ENCODE measurements at regions not wholly inside any gene's neighbourhood (a gene's known extent, or its start where the extent isn't known, plus 50 kb on each side); places are given as distances from the start of the nearest gene placed in this dataset.

DNA sequence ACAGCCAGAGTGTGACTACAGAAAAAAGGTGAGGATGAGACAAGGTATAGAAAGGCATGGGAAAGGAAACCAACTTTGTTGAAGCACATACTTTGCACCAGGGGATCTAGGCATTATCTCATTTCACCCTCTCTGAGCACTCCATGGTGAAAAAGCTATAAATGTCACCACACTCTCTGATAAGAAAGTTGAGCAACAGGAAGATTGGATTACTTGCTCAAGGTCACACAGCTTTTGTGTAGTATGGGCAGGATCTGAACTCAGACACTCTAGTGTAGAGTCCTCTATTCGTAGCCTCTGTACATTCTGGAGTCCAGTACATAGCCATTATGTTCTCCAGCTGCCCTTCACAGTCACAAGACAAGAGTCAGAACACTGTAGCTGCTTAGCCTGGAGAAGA lies 163.4 kb upstream of the SEMA6D start:
- no peaks in the 10 kb centered on the region for H3K36me3 ChIP-seq
- no peaks in the 10 kb centered on the region for H3K4me1 ChIP-seq (ENCODE audit: control insufficient read depth in 1 of 2, insufficient read depth in 1 of 2, low read depth in 1 of 2, low read length in 1 of 2)
- TF ChIP-seq, protein P1, sequence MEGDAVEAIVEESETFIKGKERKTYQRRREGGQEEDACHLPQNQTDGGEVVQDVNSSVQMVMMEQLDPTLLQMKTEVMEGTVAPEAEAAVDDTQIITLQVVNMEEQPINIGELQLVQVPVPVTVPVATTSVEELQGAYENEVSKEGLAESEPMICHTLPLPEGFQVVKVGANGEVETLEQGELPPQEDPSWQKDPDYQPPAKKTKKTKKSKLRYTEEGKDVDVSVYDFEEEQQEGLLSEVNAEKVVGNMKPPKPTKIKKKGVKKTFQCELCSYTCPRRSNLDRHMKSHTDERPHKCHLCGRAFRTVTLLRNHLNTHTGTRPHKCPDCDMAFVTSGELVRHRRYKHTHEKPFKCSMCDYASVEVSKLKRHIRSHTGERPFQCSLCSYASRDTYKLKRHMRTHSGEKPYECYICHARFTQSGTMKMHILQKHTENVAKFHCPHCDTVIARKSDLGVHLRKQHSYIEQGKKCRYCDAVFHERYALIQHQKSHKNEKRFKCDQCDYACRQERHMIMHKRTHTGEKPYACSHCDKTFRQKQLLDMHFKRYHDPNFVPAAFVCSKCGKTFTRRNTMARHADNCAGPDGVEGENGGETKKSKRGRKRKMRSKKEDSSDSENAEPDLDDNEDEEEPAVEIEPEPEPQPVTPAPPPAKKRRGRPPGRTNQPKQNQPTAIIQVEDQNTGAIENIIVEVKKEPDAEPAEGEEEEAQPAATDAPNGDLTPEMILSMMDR (IDR thresholded peaks at IDR 0.05), result no peak
- H3K27me3 ChIP-seq, result no peaks in the 10 kb centered on the region
- no peaks in the 10 kb centered on the region for H3K9me3 ChIP-seq
- no peak overlapping the region for H3K4me3 ChIP-seq (ENCODE audit: low read depth in 1 of 2, low read length in 1 of 2)
- H3K27ac ChIP-seq, result no peak overlapping the region

DNA sequence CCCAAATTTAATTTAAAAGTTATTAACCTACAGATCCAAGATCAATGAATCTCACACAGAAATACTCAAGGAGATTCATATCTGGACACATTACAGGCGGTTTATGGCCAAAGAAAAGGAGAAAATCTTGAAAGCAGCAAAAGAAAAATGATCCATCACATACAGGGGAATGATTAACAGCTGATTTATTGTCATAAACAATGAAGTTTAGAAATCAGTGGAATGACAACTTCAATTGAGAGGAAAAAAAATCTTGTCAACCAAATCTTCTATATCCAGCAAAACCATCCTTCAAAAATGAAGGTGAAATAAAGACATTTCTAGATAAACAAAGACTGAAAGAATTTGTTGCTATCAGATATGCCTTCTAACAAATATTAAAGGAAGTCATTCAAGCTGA lies 156.2 kb upstream of the SEMA6D start:
- no peaks in the 10 kb centered on the region for H3K9me3 ChIP-seq
- TF ChIP-seq, protein P1 (IDR thresholded peaks at IDR 0.05), result no peak
- no peaks in the 10 kb centered on the region for H3K27me3 ChIP-seq
- H3K4me1 ChIP-seq (ENCODE audit: control insufficient read depth in 1 of 2, insufficient read depth in 1 of 2, low read depth in 1 of 2, low read length in 1 of 2), result no peaks in the 10 kb centered on the region
- H3K27ac ChIP-seq, result no peak overlapping the region
- no peak overlapping the region for H3K4me3 ChIP-seq (ENCODE audit: low read depth in 1 of 2, low read length in 1 of 2)
- no peaks in the 10 kb centered on the region for H3K36me3 ChIP-seq

DNA sequence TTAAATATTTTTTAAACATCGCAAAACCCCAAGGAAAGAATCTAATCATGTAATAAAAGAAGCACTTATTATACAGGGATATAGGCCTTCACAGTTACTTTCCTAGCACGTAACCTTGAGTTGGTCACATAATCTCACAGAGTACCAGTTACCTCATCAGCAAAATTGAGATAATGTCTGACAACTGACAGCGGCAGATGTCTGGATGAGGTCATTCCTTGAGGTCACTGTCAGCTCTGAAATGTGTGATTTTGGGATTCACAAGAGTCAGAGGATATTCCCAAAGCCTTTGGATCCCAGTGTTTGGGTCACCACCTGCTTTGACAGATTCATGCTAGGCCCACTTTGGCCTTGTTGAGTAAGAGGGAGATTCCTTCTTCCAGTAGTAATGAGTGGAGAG lies 151.4 kb upstream of the SEMA6D start:
- Histone ChIP-seq H3K36me3 (no peaks in the 10 kb centered on the region), H3K27ac (no peak overlapping the region), H3K4me3 (ENCODE audit: low read depth in 1 of 2, low read length in 1 of 2) (no peak overlapping the region), H3K9me3 (no peaks in the 10 kb centered on the region), H3K4me1 (ENCODE audit: control insufficient read depth in 1 of 2, insufficient read depth in 1 of 2, low read depth in 1 of 2, low read length in 1 of 2) (no peaks in the 10 kb centered on the region), H3K27me3 (no peaks in the 10 kb centered on the region)
- TF ChIP-seq, protein P1 (IDR thresholded peaks at IDR 0.05), result no peak

DNA sequence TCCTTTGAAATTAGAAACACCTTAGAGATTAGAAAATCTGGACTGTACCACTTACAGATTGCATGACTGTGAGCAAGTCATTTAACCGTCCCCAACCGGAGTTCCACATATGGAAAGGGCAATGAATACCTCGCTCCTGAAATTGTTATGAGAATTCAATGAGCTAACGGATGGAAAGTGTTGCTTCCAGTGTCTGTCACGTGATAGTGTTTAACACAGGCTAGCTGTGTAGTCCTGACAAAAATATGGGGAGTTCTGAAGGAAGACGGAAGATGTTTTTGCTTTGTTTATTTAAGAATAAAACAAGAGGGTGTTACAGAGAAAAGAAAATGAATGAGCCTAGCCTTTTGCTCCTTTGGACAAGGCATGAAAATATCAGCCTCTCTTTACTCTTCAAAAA lies 150.7 kb upstream of the SEMA6D start:
- no peaks in the 10 kb centered on the region for H3K36me3 ChIP-seq
- H3K4me3 ChIP-seq (ENCODE audit: low read depth in 1 of 2, low read length in 1 of 2), result no peak overlapping the region
- H3K27me3 ChIP-seq, result no peaks in the 10 kb centered on the region
- H3K4me1 ChIP-seq (ENCODE audit: control insufficient read depth in 1 of 2, insufficient read depth in 1 of 2, low read depth in 1 of 2, low read length in 1 of 2), result no peaks in the 10 kb centered on the region
- TF ChIP-seq, protein P1 (IDR thresholded peaks at IDR 0.05), result no peak
- no peak overlapping the region for H3K27ac ChIP-seq
- H3K9me3 ChIP-seq, result no peaks in the 10 kb centered on the region

DNA sequence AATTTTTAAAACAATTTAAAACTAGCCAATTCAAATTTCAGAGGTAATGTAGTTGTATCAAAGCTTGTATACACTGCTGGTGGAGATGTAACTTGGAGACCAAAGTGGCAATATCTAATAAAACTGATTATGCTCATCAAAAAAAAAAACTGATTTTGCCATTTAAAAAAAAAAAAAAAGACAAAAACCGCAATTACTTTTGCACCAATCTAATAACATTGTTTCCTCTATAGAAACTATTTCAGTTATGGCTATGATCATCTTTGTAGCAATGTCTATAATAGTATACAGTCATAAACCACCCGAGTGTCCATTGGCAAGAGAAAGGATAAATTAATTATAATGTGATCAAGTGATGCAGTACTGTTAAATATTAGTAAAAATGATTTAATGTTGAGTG lies 149.3 kb upstream of the SEMA6D start:
- Histone ChIP-seq H3K27me3 (no peaks in the 10 kb centered on the region), H3K36me3 (no peaks in the 10 kb centered on the region), H3K27ac (no peak overlapping the region), H3K4me3 (ENCODE audit: low read depth in 1 of 2, low read length in 1 of 2) (no peak overlapping the region), H3K9me3 (no peaks in the 10 kb centered on the region), H3K4me1 (ENCODE audit: control insufficient read depth in 1 of 2, insufficient read depth in 1 of 2, low read depth in 1 of 2, low read length in 1 of 2) (no peaks in the 10 kb centered on the region)
- TF ChIP-seq, protein P1 (IDR thresholded peaks at IDR 0.05), result no peak

DNA sequence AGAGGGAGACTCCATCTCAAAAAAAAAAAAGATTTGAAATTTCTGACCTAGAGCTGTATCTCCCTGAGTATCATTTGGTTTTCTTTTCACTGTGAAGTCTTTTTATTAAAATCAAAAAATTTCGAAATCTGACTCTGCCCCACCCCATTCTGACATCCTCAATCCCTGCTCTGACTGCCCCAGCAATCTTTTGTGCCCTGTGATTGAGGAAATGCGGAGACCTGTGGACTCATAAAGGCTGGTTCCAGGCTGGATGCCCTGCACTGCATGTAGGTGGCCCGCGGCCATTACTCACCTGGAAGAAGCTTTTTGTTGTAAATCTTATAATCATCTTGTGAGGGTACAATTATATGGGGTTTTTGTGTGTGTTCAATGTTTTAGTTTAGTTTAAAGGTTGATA lies 147.3 kb upstream of the SEMA6D start:
- Histone ChIP-seq H3K27ac (no peak overlapping the region), H3K9me3 (no peaks in the 10 kb centered on the region), H3K4me1 (ENCODE audit: control insufficient read depth in 1 of 2, insufficient read depth in 1 of 2, low read depth in 1 of 2, low read length in 1 of 2) (no peaks in the 10 kb centered on the region), H3K27me3 (peaks cover 6% of the 10 kb centered on the region), H3K36me3 (no peaks in the 10 kb centered on the region), H3K4me3 (ENCODE audit: low read depth in 1 of 2, low read length in 1 of 2) (no peak overlapping the region)
- TF ChIP-seq, protein P1 (IDR thresholded peaks at IDR 0.05), result no peak

Measured in neutrophil (primary cell).